ENCODE measurements at regions not wholly inside any gene's neighbourhood (a gene's known extent, or its start where the extent isn't known, plus 50 kb on each side); places are given as distances from the start of the nearest gene placed in this dataset.

GRCh38 chr5:171650597-171650996, 135.0 kb upstream of the SMIM23 start:
- intact Hi-C loops (cut with micrococcal nuclease; ENCODE audit: unreplicated experiment), result no loop called here
- Histone ChIP-seq H3K27ac (ENCODE audit: extremely low read length, insufficient read depth, low read length) (no peak overlapping the region), H3K27me3 (ENCODE audit: control insufficient read depth in 1 of 2, insufficient read depth in 2 of 2, low read length in 2 of 2) (peaks cover 0 to 23% of the 10 kb centered on the region in 2 experiments; a peak in 1 of 5 replicates), H3K4me1 (ENCODE audit: insufficient read depth, low read length) (no peaks in the 10 kb centered on the region), H2AFZ (ENCODE audit: low read length) (no peak overlapping the region), H3K9me3 (ENCODE audit: low read length) (no peaks in the 10 kb centered on the region), H3K4me2 (ENCODE audit: low read depth, low read length) (no peak overlapping the region), H3K79me2 (ENCODE audit: insufficient read depth, low read length) (no peaks in the 10 kb centered on the region), H4K20me1 (ENCODE audit: insufficient read depth, low read length) (no peaks in the 10 kb centered on the region), H3K4me3 (replicated peaks in 1 of 3; ENCODE audit: insufficient read depth in 1 of 3, low read depth in 2 of 3, low read length in 3 of 3) (no peak overlapping the region), H3K9ac (ENCODE audit: insufficient read depth, low read depth, low read length) (no peak overlapping the region), H3K36me3 (replicated peaks in 1 of 2; ENCODE audit: control insufficient read depth in 1 of 2, insufficient read depth in 2 of 2, low read length in 2 of 2) (no peaks in the 10 kb centered on the region)
- no peak for FAIRE-seq
- WGBS (ENCODE audit: low lambda C conversion rate), result 32% methylated on average over 8 of the region's 8 CpGs
- POLR2A ChIA-PET, result no interaction called here
- DNase-seq (ENCODE audit: low spot score), result no peak
- in situ Hi-C loops (cut with HindIII; ENCODE audit: extremely low pct_ligation_motif_present, low pct_unique_long_range_greater_than_20kb), result no loop called here
- no peak for ATAC-seq
- CTCF ChIA-PET (ENCODE audit: low intra/inter-chr PET ratio, low total read pairs), result no interaction called here
- TF ChIP-seq MLLT10 (CRISPR knock-in tag; IDR thresholded peaks at IDR 0.05) (no peak), MAFK (conservative IDR thresholded peaks at IDR 0.05 in 1 of 2, IDR thresholded peaks at IDR 0.05 in 1 of 2; ENCODE audit: low read length in 2 of 2) (peak; percentile 90 to 95), ZNF292 (CRISPR knock-in tag; IDR thresholded peaks at IDR 0.05; ENCODE audit: borderline replicate concordance, low read depth) (no peak), MAFF (IDR thresholded peaks at IDR 0.05; ENCODE audit: low read depth, low read length) (peak; percentile 93), HDAC1 (CRISPR knock-in tag; IDR thresholded peaks at IDR 0.05) (no peak)
- no TSS peak for BruUV-seq (replicated peaks)

GRCh38 chr5:171651102-171651501, 134.5 kb upstream of the SMIM23 start:
- Histone ChIP-seq H3K27me3 (ENCODE audit: control insufficient read depth in 1 of 2, insufficient read depth in 2 of 2, low read length in 2 of 2) (peaks cover 0 to 23% of the 10 kb centered on the region in 2 experiments; a peak in 1 of 5 replicates), H2AFZ (ENCODE audit: low read length) (no peak overlapping the region), H3K27ac (ENCODE audit: extremely low read length, insufficient read depth, low read length) (no peak overlapping the region), H3K9me3 (ENCODE audit: low read length) (no peaks in the 10 kb centered on the region), H3K36me3 (replicated peaks in 1 of 2; ENCODE audit: control insufficient read depth in 1 of 2, insufficient read depth in 2 of 2, low read length in 2 of 2) (no peaks in the 10 kb centered on the region), H4K20me1 (ENCODE audit: insufficient read depth, low read length) (no peaks in the 10 kb centered on the region), H3K4me2 (ENCODE audit: low read depth, low read length) (no peak overlapping the region), H3K4me1 (ENCODE audit: insufficient read depth, low read length) (no peaks in the 10 kb centered on the region), H3K9ac (ENCODE audit: insufficient read depth, low read depth, low read length) (no peak overlapping the region), H3K79me2 (ENCODE audit: insufficient read depth, low read length) (no peaks in the 10 kb centered on the region), H3K4me3 (replicated peaks in 1 of 3; ENCODE audit: insufficient read depth in 1 of 3, low read depth in 2 of 3, low read length in 3 of 3) (no peak overlapping the region)
- FAIRE-seq (no peak), DNase-seq (ENCODE audit: low spot score) (no peak), ATAC-seq (no peak)
- WGBS (ENCODE audit: low lambda C conversion rate), result 40% methylated on average over 3 of the region's 3 CpGs
- BruUV-seq (replicated peaks), result no TSS peak
- ChIA-PET CTCF (ENCODE audit: low intra/inter-chr PET ratio, low total read pairs) (no interaction called here), POLR2A (no interaction called here)
- intact Hi-C loops (cut with micrococcal nuclease; ENCODE audit: unreplicated experiment), result no loop called here
- in situ Hi-C loops (cut with HindIII; ENCODE audit: extremely low pct_ligation_motif_present, low pct_unique_long_range_greater_than_20kb), result no loop called here
- TF ChIP-seq PHF21A (CRISPR knock-in tag; IDR thresholded peaks at IDR 0.05) (no peak), ZNF597 (CRISPR knock-in tag; IDR thresholded peaks at IDR 0.05) (no peak), ZHX2 (IDR thresholded peaks at IDR 0.05; ENCODE audit: low read depth) (no peak), ZHX2 (CRISPR knock-in tag; IDR thresholded peaks at IDR 0.05; ENCODE audit: borderline replicate concordance) (no peak), GZF1 (CRISPR knock-in tag; IDR thresholded peaks at IDR 0.05) (peak; percentile 91)

Measured in HepG2 (cell line).